ENCODE measurements at regions not wholly inside any gene's neighbourhood (a gene's known extent, or its start where the extent isn't known, plus 50 kb on each side); places are given as distances from the start of the nearest gene placed in this dataset.

- no peak for ATAC-seq (ENCODE audit: low FRiP score)
Observed at GRCh38 chr11:21968702-21969101, 224.2 kb upstream of the ANO5 start.

DNA sequence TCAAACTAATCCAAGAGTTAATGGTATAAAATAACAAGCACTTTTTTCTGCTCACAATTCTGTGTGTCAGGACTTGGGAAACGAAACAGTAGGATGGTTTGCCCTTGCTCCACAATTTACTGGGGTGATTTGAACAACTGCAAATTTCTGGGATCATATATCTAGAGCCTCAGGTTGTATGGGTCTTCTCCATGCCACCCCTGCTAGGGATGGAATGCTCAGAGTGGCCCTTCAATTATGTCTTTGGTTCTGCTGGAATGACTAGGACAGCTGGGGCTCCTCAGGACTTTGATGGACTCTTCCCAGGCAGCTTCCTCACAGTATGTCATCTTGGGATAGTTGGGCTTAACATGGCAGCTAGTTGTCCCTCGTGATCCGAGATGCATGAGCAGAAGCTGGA, 223.0 kb upstream of the ANO5 start:
- TF ChIP-seq, protein P1, sequence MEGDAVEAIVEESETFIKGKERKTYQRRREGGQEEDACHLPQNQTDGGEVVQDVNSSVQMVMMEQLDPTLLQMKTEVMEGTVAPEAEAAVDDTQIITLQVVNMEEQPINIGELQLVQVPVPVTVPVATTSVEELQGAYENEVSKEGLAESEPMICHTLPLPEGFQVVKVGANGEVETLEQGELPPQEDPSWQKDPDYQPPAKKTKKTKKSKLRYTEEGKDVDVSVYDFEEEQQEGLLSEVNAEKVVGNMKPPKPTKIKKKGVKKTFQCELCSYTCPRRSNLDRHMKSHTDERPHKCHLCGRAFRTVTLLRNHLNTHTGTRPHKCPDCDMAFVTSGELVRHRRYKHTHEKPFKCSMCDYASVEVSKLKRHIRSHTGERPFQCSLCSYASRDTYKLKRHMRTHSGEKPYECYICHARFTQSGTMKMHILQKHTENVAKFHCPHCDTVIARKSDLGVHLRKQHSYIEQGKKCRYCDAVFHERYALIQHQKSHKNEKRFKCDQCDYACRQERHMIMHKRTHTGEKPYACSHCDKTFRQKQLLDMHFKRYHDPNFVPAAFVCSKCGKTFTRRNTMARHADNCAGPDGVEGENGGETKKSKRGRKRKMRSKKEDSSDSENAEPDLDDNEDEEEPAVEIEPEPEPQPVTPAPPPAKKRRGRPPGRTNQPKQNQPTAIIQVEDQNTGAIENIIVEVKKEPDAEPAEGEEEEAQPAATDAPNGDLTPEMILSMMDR (IDR thresholded peaks at IDR 0.05), result no peak
- ATAC-seq (ENCODE audit: low FRiP score) (no peak), DNase-seq (ENCODE audit: low spot score) (no peak)

More at GRCh38 chr11:21968702-21969101, 224.2 kb upstream of the ANO5 start:
- TF ChIP-seq, protein P1 (IDR thresholded peaks at IDR 0.05), result no peak
- no peak for DNase-seq (ENCODE audit: low spot score)

- DNase-seq (ENCODE audit: low spot score), result no peak
- ATAC-seq (ENCODE audit: low FRiP score), result no peak
- TF ChIP-seq, protein P1 (IDR thresholded peaks at IDR 0.05), result no peak
Observed at GRCh38 chr11:21975242-21975641, 217.6 kb upstream of the ANO5 start.

DNA sequence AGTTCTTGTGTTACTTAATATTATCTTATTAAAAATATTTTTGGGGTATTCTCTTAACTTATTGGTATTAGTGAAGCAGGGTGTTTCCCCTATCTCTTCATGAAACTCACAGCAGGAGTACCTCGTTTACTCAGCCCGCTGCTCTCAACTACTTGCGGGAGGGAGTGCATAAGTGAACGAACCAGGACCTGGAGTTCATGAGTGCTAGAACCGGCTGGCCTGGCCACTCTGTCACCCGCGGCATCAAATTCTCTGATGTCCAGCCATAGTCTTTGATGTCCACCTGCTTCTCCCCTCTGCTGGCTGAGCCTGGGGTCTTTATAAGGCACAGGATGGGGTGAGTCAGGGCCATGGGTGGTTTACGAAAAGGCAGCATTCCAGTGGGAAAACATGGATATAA, 216.7 kb upstream of the ANO5 start:
- ATAC-seq (ENCODE audit: low FRiP score), result no peak
- TF ChIP-seq, protein P1 (IDR thresholded peaks at IDR 0.05), result no peak

GRCh38 chr11:21983431-21983830, 209.5 kb upstream of the ANO5 start:
- no peak for ATAC-seq (ENCODE audit: low FRiP score)
- TF ChIP-seq, protein P1 (IDR thresholded peaks at IDR 0.05), result no peak
- DNase-seq (ENCODE audit: low spot score), result no peak

More for the DNA sequence above, 216.7 kb upstream of the ANO5 start:
- no peak for DNase-seq (ENCODE audit: low spot score)

DNA sequence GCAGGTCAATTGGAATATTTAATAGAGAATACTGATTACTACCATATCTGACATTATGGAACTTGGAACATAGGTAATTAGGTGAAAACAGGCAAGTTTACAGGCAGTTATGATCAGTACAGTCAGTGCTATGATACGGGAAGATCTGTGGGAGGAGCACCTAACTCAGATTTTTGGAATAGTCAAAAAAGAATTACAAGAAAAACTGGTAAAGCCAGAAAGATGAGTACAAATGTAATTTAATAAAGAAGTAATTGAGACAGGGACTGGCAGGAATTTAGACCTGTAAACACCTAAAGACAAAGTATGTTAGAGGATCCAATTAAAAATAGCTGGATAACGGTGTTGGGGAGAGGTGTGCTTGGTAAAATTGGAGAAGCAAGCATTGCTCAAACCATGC, 206.5 kb upstream of the ANO5 start:
- DNase-seq (ENCODE audit: low spot score), result no peak
- TF ChIP-seq, protein P1 (IDR thresholded peaks at IDR 0.05), result no peak
- no peak for ATAC-seq (ENCODE audit: low FRiP score)

DNA sequence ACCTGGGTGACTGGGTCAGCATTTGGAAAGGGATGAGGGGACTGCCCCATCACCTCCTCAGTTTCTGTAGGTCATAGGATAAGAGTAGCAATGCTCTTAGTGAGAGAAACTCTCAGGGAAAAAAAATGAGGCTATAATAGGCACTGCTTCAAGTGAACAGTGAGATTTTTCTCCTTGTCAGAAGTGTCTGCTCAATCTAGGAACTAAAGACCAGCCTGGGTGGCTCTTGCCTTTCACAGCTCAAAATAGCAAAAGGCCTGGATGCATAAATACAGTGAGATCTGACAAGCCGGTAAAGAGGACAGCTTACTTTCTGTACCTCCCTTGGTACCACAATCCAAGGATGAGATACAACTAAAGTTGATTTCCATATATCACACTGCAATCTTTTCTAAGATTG, 205.6 kb upstream of the ANO5 start:
- TF ChIP-seq, protein P1 (IDR thresholded peaks at IDR 0.05), result no peak
- no peak for ATAC-seq (ENCODE audit: low FRiP score)
- DNase-seq (ENCODE audit: low spot score), result no peak
